GM10248 (cell line): ENCODE measurements at regions not wholly inside any gene's neighbourhood (a gene's known extent, or its start where the extent isn't known, plus 50 kb on each side); places are given as distances from the start of the nearest gene placed in this dataset.
"Not testable (repeated sequence)": the region's sequence is repeated elsewhere in the genome, so short reads cannot be mapped to it uniquely, and the experiment has no call there.

Experiments
- CTCF ChIA-PET: fragments of 300-600 bp; sonication (Branson Sonifier 250); formaldehyde crosslinking; extraction: SDS; loops from one replicate; lab custom pipeline; 2021; ENCODE audit warnings: antibody characterized with exemption; lab: Yijun Ruan, JAX
- POLR2A ChIA-PET: fragments of 350-650 bp; sonication (Branson Sonifier 250); formaldehyde crosslinking; extraction: SDS; loops from one replicate; lab custom pipeline; 2020; ENCODE audit warnings: antibody characterized with exemption; lab: Yijun Ruan, JAX
- DNase-seq: peaks from one replicate; pipeline ENCODE4 v3.0.0; 2012; ENCODE audit errors: extremely low spot score
- TF ChIP-seq, protein P1 (sequence below): IDR thresholded peaks from 2 replicates; pipeline ENCODE4 v1.5.1; 2012; ENCODE audit warnings: mild to moderate bottlenecking, low read depth; ENCODE audit errors: extremely low read depth, missing control alignments, control extremely low read depth

DNA sequence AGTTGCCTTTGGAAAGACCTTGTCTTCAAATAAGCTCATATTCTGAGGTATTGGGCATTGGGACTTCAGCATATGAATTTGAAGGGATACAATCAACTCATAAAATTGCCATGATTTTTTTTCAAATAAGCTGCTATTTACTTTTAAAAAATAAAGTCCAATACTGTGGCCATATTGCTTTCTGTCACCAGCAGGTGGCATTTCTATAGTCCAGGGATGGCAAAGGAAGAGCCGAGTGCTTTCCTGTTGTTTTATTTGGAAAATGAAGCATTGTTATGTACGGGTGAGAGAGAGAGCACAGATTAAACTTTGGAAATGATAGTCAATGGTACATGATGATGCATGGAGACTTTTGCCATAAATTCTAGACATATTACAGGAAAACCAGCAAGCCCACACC lies 104.1 kb upstream of the DPP6 start:
- ChIA-PET CTCF (interaction anchor here (1.5 kb wide), 1 partner anchor 20 kb away, joined by 3 read pairs; no protein-coding TSS in a partner anchor), POLR2A (no interaction called here)
- TF ChIP-seq, protein P1, sequence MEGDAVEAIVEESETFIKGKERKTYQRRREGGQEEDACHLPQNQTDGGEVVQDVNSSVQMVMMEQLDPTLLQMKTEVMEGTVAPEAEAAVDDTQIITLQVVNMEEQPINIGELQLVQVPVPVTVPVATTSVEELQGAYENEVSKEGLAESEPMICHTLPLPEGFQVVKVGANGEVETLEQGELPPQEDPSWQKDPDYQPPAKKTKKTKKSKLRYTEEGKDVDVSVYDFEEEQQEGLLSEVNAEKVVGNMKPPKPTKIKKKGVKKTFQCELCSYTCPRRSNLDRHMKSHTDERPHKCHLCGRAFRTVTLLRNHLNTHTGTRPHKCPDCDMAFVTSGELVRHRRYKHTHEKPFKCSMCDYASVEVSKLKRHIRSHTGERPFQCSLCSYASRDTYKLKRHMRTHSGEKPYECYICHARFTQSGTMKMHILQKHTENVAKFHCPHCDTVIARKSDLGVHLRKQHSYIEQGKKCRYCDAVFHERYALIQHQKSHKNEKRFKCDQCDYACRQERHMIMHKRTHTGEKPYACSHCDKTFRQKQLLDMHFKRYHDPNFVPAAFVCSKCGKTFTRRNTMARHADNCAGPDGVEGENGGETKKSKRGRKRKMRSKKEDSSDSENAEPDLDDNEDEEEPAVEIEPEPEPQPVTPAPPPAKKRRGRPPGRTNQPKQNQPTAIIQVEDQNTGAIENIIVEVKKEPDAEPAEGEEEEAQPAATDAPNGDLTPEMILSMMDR: no peak
- no peak for DNase-seq

DNA sequence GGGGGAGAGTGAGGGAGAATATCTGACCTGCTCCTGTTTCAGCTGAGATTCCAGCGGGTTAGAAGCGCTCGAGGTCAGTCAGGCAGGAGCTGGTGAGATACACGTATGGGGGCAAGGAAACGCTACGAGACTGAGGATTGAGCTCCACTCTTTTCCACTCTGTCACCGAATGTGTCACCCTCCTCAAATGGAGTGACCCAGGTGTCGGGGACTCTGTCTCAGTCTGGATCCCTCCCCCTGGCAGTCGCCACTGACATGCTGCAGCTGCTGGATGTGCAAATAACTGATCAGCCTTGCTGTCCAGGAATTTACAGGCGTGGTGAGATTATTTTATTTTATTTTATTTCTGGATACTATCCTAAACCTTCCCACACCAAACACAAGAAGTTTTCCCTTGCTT lies 100.9 kb upstream of the DPP6 start:
- TF ChIP-seq, protein P1: no peak
- no peak for DNase-seq
- ChIA-PET CTCF (no interaction called here), POLR2A (no interaction called here)

DNA sequence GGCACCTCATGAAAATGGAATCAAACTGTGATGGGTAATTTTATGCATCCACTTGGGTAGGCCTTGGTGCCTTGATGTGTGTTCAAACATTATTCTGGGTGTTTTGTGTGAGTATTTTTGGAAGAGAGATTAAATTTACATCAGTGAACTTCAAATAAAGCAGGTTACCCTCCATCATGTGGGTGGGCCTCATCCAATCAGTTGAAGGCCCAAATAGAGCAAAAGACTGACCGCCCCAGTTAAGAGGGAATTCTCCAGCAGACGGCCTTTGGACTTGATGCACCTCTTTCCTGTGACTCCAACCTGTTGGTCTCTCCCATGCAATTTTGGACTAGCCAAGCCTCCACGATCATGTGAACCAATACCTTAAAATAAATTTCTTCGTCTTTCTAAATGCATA lies 97.7 kb upstream of the DPP6 start:
- TF ChIP-seq, protein P1: no peak
- ChIA-PET CTCF (no interaction called here), POLR2A (no interaction called here)
- no peak for DNase-seq

DNA sequence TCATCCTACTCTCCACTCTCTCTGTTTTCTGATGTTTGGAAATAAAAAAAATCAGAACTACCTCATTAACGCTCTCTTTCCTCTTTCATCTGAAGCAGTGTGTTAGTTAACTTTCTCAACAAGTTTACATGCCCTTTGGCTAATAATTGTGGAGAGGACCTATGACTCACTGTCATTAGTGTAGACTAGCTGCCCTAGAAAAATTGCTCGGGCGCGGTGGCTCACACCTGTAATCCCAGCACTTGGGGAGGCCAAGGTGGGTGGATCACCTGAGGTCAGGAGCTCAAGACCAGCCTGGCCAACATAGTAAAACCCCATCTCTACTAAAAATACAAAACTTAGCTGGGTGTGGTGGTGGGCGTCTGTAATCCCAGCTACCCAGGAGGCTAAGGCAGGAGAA lies 94.5 kb upstream of the DPP6 start:
- POLR2A ChIA-PET, CTCF ChIA-PET, DNase-seq: not testable (repeated sequence)

DNA sequence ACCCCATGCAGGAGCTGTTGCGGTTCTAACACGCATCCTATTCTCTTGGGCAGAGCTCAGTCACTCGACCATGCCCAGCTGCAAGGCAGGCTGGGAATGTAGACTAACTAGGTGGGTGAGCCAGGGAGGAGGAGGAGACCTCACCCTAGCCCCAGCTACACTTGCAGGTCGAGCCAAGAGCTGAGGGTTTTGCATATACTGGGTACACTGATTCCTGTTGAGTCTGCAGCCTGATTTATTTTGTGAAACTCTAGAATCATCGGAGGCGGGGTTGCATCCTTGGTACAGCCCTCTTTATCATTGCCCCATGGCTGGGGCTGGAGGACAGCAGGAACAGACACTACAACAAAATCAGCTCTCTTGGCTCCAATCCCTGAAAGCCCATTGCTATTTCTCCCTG lies 93.8 kb upstream of the DPP6 start:
- DNase-seq, CTCF ChIA-PET, POLR2A ChIA-PET: not testable (repeated sequence)

DNA sequence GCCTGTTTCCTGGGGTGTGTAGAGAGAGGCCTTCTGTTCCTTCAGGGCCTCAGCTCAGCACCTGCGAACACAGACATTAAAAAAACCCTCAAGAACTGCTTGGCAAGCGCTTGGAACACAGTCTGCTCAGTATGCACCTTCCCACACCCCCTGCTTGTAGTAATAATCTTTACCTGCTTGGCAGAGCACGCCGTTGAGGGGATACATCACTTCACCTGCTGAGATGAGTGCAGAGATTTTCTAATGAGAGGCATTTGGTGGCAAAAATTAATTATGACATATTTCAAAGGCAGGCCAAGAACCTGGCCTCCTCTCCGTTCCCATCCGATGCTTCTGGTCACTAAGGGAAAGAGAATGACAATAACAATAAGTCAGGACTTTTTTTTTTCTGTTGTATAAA lies 93.4 kb upstream of the DPP6 start:
- DNase-seq, CTCF ChIA-PET, POLR2A ChIA-PET: not testable (repeated sequence)

DNA sequence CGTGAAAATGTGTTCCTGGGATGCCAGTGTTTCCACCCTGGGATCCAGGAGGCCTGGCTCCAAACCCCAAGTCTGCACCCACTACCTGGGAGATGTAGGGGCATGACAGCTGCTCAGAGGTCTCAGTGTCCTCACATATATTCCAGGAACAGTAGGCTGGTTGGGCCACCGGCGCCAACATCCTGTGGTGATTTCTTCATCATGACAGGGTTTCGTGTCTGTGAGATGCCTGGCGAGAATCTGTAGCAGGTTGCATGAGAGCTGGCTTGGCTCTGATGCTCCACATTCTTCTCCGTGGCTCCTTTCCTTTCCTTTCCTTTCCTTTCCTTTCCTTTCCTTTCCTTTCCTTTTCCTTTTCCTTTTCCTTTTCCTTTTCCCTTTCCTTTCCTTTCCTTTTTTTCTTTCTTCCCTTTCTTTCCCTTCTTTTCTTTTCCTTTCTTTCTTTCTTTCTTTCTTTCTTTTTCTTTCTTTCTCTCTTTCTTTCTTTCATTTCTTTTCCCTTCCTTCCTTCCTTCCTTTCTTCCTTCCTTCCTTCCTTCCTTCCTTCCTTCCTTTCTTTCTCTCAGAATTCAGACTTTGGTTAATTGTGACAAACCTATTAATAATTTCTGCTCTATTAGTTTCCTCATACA lies 87.6 kb upstream of the DPP6 start:
- POLR2A ChIA-PET: not testable (repeated sequence)

DNA sequence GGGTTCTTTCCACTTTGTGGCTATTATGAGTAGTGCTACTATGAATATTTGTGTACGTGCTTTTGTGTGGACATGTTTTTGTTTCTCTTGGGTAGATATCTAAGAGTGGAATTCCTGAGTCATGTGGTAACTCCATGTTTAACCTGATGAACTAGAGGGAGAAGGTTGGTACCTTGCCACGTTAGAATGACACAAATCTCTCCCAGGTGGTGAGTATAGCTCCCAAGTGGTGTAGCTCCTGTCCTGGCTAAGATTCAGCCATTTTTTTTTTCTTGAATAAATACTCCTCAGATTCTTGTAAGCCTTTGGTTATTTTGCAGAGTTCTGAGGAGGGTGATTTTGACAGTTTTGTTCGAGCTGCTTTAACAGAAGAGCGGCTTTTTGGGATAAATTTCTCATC lies 83.2 kb upstream of the DPP6 start:
- POLR2A ChIA-PET, DNase-seq, CTCF ChIA-PET: not testable (repeated sequence)

More for the DNA sequence above, 87.6 kb upstream of the DPP6 start:
- DNase-seq, CTCF ChIA-PET: not testable (repeated sequence)

DNA sequence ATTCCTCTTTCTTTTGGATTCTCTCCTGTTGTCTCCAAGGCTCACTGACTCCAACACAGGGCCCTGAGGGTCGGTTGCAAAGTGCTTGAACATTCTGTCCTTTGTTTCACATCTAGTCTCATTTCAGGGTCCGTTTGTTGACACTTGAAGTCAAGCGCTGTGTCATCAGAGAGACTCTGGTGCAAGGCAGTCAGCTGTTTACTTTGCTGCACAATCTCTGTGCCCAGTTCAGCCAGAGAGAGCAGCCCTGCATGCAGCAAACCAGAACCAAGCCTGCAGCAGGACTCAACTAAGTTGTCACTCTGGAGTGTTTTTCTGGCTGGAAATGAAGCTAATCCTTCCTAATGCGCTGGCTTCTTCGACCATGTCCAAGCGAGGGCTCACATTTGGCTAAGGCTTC lies 77.6 kb upstream of the DPP6 start:
- DNase-seq, CTCF ChIA-PET, POLR2A ChIA-PET: not testable (repeated sequence)

DNA sequence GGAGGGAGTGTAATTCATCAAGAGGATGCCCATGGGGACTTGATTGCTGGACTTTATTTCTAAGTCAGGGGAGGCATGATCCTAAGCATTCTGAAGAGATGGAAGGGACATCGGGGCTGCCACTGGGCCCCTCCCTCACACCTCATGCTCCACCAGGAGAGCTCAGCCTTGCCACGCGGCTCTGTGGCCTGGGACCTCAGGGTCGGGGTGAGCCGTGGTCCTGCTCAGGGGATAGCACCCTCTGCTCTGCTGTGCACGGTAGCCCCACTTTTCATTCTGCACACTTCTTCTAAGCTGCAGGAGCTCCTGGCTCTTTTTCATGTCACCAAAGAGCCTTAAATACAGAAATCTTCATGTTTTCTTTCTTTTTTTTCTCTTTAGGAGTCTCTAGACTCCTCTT lies 75.5 kb upstream of the DPP6 start:
- DNase-seq, CTCF ChIA-PET, POLR2A ChIA-PET: not testable (repeated sequence)

DNA sequence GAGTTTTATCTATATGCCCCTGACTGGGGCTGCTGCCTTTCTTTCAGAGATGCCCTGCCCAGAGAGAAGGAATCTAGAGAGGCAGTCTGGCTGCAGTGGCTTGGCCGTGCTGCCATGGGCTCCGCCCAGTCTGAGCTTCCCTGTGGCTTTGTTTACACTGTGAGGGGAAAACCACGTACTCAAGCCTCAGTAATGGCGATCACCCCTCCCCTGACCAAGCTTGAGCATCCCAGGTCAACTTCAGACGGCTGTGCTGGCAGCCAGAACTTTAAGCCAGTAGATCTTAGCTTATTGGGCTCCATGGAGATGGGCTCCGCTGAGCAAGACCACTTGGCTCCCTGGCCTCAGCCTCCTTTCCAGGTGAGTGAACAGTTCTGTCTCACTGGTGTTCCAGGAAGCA lies 69.0 kb upstream of the DPP6 start:
- POLR2A ChIA-PET, CTCF ChIA-PET, DNase-seq: not testable (repeated sequence)

DNA sequence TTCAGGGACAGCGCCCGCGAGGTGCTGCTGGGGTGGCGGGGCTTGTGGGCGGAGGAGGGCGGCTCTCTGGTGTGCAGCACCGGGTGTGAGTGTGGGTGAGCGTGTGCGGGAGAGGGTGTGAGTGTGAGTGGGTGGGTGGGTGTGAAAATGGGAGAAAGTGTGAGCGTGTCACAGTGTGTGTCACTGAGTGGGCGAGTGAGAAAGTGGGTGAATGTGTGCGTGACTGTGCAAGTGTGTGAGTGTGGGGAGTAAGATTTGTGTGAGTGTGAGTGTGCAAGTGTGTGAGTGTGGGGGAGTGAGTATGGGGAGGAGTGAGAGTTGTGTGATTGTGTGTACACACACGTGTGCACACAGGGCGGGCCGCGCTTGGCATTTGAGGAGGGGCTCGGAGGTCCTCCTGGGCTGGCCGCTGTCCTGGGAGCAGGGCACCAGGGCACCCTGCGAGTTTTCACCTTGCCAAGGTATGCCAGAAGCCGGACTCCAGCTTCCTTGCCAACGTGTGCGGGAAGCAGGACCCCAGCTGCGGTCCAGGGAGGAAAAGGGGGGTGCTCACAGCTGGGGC lies 63.1 kb upstream of the DPP6 start:
- POLR2A ChIA-PET, CTCF ChIA-PET, DNase-seq: not testable (repeated sequence)

DNA sequence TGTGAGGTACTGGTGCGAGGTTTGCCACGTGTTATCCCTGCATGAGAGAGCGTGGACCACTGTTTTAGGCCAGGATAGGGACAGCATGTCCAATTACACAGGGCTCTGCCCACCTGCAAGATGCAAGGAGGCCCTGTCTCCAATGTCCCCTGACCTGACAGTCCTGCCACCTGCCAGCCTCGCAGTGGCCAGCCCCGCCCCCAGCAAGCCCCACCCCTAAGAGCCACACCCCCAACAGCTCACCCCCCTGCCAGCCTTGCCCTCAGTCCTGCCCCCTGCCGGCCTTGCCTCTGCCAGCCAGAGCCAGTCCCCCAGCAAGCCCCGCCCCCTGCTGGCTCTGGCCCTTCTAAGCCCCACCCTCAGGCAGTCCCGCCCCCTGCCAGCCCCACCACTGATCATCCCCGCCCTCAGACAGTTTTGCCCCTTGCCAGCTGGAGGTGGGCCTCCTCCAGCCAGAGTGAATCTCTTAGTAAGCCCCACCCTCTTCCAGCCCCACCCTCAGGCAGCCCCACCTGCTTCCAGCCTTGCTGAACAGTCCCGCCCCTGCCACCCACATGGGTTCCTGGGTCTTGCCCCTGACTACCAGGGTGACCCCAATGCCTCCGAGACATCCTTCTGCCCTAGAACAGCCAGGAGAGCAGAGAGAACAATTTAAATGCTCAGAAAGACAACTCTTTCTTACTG lies 62.3 kb upstream of the DPP6 start:
- POLR2A ChIA-PET, CTCF ChIA-PET, DNase-seq: not testable (repeated sequence)

DNA sequence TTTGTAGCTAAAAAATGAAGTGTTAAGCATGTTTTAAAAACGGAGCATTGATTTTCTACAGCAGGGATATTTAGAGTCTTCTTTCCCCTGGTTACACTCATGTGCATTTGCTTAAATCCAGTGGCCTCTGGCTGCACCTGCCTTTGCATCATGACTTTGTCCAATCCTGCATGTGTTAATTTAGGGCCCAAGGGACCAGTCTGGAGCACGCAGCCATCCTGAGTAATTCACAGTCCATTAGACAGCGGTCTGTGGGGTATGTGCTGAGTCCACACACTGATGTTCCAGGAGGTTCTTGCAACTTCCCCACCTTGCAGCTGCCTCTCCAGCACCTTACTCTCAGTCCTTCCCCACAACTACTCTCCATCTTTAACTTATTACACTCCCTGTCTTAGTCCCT lies 60.7 kb upstream of the DPP6 start:
- CTCF ChIA-PET, POLR2A ChIA-PET: not testable (repeated sequence)

DNA sequence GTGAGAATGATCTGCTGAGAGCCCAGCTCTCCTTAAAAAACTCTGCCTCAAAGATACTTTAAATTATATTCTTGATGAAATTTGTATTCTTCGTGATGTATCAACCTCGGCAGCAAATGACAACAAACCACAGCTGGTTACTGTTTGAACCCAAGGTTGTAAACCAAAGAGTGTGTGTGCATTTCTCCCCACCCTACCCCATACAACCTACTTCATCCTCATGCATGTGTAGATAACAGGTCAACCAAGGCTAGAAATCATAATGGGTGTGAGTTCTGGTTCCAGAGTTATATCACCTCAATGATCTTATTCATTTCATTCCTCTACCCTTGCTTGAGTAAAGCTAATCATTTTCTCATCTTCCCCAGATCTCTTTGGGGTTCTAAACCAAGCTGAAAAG lies 58.8 kb upstream of the DPP6 start:
- DNase-seq, POLR2A ChIA-PET, CTCF ChIA-PET: not testable (repeated sequence)

More for the DNA sequence above, 60.7 kb upstream of the DPP6 start:
- DNase-seq: not testable (repeated sequence)
